SK-MEL-5 (cell line): ENCODE measurements at regions not wholly inside any gene's neighbourhood (a gene's known extent, or its start where the extent isn't known, plus 50 kb on each side); places are given as distances from the start of the nearest gene placed in this dataset.
"Not testable (repeated sequence)": the region's sequence is repeated elsewhere in the genome, so short reads cannot be mapped to it uniquely, and the experiment has no call there.

Experiments
- DNase-seq: peaks from one replicate; pipeline ENCODE4 v3.0.0-alpha.2; 2016; ENCODE audit warnings: low read depth, low spot score
- in situ Hi-C: cut with HindIII; loops from 2 replicates; pipeline ENCODE4 v1.10.0; 2016; ENCODE audit warnings: low sequenced_read_pairs, high pct_unique_total_duplicates, low pct_unique_long_range_greater_than_20kb

DNA sequence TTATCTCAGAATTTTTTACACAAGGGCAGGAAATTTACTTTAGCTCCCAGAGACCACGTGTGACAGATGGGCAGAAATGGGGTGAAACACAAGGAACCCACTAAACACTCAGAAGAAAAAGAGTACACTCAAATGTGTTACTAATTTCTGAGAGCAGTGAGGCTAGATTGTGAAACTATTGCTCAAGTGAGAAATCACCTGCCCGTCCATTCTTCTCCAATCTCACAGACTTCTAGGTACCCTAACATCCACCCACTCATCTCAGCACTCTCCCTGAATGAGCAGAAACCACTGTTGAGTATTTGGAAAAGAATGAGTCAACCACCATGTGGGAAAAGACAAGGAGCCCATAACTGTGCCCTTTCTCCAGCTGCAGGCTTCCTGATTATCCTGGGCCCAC, 293.0 kb upstream of the CDH2 start:
- no peak for DNase-seq
- in situ Hi-C loops, result no loop called here

DNA sequence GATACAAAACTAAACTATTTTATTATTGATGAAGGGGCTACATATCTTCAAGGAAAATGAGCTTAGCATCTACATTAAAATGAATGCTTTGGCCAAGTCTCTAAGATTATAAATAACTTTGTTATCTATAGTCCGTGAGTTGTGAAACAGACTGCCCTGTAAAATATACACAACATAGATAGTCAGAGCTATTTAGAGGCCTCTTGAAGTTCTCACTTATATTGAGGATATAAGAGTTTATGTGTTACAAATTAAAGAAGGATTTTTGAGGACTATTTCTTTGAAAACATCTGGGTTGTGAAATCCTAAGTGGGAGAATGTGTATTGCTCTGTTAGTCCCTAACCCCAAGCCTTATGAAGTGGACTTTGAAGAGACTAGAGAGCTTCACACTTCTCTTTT, 292.0 kb upstream of the CDH2 start:
- in situ Hi-C loops, result no loop called here

DNA sequence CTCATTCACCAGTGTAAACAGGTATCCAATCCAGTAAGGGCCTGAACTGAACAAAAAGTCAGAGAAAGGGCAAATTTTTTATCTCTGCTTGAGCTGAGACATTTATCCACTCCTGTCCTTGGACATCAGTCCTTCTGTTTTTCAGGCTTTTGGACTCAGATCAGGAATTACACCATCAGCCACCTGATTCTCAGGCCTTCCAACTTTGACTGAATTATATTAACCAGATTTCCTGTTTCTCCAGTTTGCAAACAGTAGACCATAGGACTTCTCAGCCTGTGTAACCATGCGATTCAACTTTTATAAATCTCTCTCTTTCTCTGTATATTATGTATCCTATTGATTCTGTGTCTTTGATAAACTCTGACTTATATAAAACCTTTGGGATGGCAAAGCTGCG, 289.3 kb upstream of the CDH2 start:
- no peak for DNase-seq
- in situ Hi-C loops, result no loop called here

More for the DNA sequence above, 292.0 kb upstream of the CDH2 start:
- no peak for DNase-seq

DNA sequence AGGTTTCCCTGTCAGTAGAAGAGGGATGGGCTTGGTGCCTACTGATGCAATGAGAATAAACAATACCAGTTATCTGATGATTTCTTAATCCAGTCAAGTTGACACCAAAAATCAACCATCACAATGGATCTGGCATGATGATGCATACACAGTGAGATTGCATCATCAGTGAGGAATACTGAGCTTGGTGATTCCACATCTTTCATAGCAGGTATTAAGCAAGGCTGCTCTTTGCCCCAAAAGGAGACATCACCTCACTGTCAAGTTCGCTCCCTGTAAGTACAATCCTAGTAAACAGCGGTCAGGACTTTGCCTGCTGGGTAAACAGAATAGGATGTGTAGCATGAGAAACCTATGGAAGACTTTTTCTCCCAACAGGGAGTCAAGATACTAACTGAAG, 282.7 kb upstream of the CDH2 start:
- in situ Hi-C loops, result no loop called here
- no peak for DNase-seq

DNA sequence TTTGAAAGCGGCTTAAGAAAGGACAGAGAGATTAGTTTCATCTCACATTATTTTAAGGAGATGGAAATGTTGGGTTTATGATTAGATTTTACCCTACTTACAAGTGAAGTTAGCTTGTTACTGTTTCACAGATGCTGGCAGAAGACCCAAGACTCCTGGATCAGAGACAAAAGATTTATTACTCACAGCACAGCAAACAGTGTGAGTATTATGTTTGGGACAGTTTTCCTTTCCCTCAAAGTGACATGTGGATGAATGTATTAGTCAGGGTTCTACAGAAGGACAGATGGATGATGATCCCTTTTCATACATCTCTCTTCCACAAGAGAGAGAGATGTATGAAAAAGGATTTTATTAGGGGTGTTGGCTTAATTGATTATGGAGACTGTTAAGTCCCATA, 281.8 kb upstream of the CDH2 start:
- DNase-seq, result no peak
- in situ Hi-C loops, result no loop called here

DNA sequence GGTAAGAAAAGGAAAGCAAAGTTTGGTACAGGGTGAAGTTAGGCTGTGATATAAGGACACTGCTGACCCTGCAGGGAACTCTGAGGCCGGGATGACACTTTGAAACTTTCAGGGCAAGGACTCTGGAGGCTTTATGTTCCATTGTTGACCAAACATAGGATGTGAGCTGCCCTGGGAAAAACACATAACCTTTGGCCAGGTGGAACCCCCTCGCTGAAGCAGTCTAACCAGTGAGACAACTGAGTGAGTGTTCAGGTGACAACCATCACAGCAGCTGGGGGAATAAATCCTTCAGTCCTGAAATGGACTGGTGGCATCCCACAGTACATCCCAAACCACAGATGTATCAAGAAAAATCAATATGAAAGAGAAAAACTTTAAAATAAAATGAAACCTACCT, 280.9 kb upstream of the CDH2 start:
- in situ Hi-C loops, result no loop called here

DNA sequence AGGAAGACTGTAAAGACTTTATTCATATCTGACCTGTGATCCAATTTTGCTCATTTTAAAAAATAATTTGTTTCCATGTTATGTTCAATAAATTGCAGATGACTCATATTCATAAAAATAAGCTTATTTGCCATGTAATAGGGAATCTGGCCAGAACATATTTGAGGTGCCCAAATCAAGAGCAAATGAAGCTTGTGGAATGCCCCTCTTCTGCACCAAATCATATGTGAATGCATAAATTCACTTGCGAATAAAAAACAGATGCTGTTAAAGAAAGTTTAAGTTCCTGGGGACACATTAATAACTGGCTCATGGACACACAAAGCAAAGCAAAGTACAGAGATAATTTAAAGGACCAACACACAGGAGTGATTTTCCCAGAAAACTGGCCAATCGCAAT, 279.0 kb upstream of the CDH2 start:
- no peak for DNase-seq
- in situ Hi-C loops, result no loop called here

More for the DNA sequence above, 280.9 kb upstream of the CDH2 start:
- no peak for DNase-seq

DNA sequence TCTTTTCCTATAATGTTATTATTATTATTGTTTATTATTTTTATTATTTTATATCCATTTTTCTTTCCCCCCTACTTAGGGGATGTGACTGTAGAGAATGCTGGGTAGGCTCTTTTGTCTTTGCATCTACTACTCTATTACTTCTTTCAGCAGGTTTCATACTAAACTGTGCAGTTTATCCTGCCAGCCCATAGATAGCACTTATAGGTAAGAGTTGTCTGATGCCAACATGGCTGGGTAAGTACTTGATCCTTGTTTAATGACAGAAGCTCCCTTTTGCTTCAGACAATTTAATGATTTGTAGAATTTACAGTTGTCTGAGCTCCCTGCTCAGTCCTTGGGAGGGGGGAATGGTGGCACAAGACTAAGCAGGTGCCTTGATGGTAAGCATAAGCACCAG, 262.9 kb upstream of the CDH2 start:
- in situ Hi-C loops, result no loop called here
- no peak for DNase-seq

DNA sequence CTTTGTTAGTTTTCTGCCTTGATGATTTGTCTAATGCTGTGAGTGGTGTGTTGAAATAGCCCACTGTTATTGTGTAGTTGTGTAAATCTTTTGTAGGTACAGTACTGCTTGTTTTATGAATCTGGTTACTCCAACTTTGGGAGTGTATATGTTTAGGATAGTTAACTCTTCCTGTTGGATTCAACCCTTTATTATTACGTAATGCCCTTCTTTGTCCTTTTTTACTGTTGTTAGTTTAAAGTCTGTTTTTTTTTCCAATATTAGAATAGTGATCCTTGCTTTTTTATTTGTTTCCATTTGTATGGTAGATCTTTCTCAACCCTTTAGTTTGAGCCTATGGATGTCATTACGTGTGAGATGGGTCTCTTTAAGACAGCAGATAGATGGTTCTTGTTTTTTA, 261.5 kb upstream of the CDH2 start:
- in situ Hi-C loops, result no loop called here
- DNase-seq, result no peak

DNA sequence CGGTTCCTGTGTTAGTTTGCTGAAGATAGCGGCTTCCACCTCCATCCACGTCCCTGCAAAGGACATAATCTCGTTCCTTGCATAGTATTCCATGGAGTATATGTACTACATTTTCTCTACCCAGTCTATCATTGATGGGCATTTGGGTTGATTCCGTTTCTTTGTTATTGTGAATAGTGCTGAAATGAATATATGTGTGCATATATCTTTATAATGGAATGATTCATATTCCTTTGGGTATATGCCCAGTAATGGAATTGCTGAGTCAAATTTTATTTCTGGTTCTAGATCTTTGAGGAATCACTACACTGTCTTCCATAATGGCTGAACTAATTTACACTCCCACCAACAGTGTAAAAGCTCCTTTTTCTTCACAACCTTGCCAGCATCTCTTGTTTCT, 255.4 kb upstream of the CDH2 start:
- DNase-seq, result no peak
- in situ Hi-C loops, result no loop called here

DNA sequence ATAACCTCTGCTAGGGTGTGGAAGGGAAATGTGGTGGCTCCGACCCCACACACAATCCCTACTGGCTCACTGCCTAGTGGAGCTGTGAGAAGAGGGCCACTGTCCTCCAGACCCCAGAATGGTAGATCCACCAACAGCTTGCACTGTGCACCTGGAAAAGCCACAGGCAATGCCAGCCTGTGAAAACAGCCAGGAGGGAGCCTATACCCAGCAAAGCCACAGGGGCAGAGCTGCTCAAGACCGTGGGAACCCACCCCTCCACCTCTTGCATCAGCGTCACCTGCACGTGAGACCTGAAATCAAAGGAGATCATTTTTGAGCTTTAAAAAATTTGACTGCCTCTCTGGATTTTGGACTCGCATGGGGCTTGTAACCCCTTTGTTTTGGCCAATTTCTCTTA, 249.0 kb upstream of the CDH2 start:
- in situ Hi-C loops, result no loop called here
- DNase-seq, result no peak

DNA sequence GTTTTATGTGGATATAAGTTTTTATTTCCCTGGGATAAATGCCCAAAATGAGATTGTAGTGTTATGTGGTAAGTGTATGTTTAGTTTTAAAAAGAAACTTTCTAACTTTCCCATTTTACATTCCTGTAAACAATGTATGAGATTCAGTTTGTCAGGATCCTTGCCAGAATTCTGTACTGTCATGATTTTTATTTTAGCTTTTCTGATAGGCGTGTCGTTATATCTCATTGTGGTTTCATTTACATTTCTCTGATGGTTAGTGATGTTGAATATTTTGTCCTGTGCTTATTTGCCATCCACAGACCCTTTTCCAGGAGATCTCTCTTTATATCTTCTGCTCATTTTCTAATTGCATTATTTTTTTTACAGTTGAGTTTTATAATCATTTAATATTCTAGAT, 245.6 kb upstream of the CDH2 start:
- in situ Hi-C loops, result no loop called here
- DNase-seq, result no peak

DNA sequence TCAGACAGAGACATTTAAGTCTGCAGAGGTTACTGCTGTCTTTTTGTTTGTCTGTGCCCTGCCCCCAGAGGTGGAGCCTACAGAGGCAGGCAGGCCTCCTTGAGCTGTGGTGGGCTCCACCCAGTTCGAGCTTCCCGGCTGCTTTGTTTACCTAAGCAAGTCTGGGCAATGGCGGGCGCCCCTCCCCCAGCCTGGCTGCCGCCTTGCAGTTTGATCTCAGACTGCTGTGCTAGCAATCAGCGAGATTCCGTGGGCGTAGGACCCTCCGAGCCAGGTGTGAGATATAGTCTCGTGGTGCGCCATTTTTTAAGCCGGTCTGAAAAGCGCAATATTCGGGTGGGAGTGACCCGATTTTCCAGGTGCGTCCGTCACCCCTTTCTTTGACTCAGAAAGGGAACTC, 245.0 kb upstream of the CDH2 start:
- in situ Hi-C loops, DNase-seq: not testable (repeated sequence)

DNA sequence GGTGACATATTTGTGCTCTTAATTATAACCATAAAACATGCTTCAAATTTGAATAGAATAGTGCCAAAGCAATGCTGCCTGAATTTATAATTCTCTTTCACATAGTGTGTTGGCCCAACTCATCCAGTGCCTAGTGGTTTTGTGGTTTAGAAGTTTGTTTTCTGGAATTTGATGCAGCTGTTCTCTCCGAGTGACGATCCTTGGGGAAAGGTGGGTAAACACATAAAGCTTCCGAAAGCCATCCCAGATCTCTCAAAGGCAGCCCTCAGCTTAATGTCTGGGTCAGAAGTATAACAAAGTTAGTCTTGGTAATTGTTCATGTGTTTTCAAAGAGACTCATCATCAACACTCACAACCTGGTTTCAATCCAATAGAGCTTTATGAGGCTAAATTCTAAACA, 235.6 kb upstream of the CDH2 start:
- in situ Hi-C loops, result no loop called here

DNA sequence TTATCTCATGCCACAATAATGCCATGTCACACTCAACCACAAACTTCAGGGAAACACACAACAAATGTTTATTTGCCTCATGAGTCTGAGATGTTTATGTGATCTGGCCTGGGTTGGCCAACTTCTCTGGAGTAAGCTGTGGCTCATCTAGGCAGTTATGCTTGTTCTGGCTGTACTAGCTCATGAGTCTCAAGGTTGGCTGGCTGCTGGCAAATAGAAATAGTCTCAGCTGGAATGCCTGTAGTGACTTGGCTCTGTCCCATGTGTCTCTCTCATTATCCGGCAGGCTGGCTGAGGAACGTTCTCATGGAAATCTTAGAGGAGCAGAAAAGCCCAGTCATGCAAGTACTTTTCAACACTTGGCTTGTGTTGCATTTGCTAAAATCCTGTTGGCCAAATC, 234.9 kb upstream of the CDH2 start:
- in situ Hi-C loops, result no loop called here

More for the DNA sequence above, 235.6 kb upstream of the CDH2 start:
- DNase-seq, result no peak

DNA sequence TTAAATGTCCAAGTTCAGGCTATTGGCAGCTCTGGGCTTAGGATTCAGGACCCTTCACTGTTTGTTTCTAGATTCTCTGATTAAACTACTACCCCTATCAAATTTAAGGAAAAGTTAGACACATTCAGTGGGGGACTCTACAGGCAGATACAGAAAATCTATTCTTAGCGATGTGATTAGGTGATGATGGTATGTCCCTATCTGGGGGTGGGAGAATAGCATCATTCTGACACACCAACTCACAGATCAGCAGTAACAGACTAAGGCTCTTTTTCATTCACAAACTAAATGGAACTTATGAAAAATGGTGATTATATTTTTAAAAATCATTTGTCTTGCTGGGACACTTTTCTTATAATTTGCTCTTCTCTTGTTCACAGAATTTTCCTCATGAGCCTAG, 232.9 kb upstream of the CDH2 start:
- in situ Hi-C loops, result no loop called here
- DNase-seq, result no peak

More for the DNA sequence above, 234.9 kb upstream of the CDH2 start:
- DNase-seq, result no peak

DNA sequence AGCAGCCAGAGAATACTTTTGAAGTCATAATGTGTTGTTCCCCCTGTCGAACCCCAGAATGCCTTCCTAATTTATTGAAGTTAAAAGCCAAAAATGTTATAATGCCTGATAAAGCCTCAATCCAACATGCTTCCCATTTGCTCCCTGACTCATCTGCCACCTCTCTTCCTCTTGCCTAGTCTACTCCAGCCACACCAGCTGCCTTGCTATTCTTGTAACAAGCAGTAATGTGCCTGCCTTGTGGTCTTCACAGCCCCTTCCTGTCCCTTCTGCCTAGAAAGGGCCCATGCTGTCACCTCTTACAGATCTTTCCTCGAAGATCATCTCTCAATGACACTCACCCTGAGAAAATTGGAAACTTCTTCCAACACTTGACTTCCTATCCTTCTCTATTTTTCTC, 231.6 kb upstream of the CDH2 start:
- no peak for DNase-seq
- in situ Hi-C loops, result no loop called here

DNA sequence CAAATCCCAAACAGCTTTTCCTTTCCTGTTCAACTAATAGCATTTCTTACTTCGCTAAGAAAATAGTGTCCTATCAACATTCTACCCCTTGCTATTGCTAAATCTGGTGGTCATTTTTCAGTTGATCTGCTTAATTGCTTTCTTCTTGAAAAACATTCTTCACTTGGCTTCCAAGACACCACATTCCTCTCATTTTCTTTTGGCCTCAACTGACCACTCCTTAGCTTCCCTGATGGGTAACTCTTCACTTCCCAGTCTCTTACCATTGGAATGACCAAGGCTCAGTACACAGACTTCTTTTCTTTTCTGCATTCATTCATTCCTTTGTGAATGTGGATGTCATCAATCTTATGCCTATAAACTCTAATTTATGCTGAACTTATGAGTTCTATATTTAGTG, 230.8 kb upstream of the CDH2 start:
- DNase-seq, result no peak
- in situ Hi-C loops, result no loop called here

DNA sequence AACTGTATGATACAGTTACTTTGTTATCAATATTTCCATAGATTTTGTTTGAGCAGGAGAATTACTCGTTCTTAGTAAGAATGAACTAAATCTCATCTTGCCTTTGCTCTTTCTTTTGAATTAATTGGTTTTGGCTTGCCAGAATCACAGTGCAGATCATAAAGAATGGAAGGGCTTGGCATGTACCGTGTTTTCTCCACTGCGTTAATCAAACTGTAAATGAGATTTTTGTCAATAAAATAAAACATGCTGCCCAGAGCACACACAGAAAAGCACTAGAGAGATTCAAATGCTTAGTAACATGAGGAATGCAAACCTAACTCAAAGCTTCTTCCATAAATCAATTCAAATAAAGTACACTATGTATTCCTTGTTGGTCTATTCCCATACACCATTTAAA, 229.6 kb upstream of the CDH2 start:
- in situ Hi-C loops, result no loop called here
- no peak for DNase-seq

DNA sequence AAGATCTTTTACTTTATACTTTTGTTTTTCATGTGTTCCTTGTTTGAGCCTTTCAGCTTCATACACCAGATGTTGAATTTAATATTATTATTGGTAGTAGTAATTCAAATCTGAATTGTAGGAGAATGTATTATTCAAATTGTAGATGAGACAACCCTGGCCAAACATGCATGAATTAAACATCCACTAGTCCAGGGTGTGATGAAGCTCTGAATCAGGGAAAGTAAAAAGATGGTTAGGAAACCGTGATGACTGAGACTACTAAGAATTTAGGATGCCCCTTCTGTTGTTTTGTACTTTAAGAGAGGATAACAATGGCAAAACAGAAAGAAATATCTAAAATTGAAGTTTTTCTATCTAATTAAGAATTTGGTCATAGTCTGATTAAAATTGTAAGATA, 227.8 kb upstream of the CDH2 start:
- no peak for DNase-seq
- in situ Hi-C loops, result no loop called here
